ENCODE measurements at regions not wholly inside any gene's neighbourhood (a gene's known extent, or its start where the extent isn't known, plus 50 kb on each side); places are given as distances from the start of the nearest gene placed in this dataset.

DNA sequence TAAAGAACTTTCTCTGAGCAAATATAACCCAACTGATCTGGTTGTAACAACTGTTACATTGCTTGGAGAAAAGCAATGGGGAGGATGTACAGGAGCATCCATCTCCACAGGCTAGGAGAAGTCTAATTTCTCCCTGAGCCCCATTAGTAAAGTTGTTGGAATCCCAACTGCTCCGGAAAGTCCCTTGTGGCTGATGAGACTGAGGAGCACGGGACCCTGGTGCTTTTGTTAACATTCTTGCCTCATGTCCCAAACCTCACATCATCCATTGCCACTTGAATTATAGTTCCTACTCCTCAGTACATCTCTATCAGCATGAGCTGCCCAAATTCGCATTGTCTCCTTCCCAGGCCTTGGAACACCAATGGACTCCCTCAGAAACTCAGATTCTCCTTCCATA lies 260.6 kb upstream of the BMP2 start:
- H3K4me3 ChIP-seq (ENCODE audit: low read depth, low read length), result no peak overlapping the region
- CTCF ChIA-PET, result no interaction called here
- POLR2A ChIA-PET, result no interaction called here
- TF ChIP-seq, protein P1, sequence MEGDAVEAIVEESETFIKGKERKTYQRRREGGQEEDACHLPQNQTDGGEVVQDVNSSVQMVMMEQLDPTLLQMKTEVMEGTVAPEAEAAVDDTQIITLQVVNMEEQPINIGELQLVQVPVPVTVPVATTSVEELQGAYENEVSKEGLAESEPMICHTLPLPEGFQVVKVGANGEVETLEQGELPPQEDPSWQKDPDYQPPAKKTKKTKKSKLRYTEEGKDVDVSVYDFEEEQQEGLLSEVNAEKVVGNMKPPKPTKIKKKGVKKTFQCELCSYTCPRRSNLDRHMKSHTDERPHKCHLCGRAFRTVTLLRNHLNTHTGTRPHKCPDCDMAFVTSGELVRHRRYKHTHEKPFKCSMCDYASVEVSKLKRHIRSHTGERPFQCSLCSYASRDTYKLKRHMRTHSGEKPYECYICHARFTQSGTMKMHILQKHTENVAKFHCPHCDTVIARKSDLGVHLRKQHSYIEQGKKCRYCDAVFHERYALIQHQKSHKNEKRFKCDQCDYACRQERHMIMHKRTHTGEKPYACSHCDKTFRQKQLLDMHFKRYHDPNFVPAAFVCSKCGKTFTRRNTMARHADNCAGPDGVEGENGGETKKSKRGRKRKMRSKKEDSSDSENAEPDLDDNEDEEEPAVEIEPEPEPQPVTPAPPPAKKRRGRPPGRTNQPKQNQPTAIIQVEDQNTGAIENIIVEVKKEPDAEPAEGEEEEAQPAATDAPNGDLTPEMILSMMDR (IDR thresholded peaks at IDR 0.05; ENCODE audit: insufficient read depth, low read length, missing control alignments), result no peak
- no peak for DNase-seq (ENCODE audit: low read depth, low spot score)

DNA sequence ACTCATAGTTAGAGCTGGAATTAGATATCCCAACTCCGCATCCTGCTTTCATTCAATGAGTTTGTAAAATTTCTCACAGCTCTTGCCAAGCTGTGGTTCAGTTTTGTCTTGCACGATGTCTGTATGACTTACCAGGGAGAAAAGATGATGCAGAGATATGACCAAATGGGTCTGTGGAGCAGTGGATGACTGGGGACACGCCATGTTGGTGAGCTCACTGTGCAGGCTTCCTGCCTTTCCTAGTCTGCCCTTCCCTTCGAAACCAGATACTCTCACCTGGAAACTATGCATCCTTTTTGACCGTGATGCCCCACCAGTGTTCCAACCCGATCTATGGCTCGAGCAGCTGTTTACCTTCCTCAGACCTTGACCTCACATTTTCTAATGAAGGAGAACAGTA lies 262.7 kb upstream of the BMP2 start:
- ChIA-PET POLR2A (no interaction called here), CTCF (no interaction called here)
- no peak overlapping the region for H3K4me3 ChIP-seq (ENCODE audit: low read depth, low read length)
- TF ChIP-seq, protein P1 (IDR thresholded peaks at IDR 0.05; ENCODE audit: insufficient read depth, low read length, missing control alignments), result no peak
- no peak for DNase-seq (ENCODE audit: low read depth, low spot score)

DNA sequence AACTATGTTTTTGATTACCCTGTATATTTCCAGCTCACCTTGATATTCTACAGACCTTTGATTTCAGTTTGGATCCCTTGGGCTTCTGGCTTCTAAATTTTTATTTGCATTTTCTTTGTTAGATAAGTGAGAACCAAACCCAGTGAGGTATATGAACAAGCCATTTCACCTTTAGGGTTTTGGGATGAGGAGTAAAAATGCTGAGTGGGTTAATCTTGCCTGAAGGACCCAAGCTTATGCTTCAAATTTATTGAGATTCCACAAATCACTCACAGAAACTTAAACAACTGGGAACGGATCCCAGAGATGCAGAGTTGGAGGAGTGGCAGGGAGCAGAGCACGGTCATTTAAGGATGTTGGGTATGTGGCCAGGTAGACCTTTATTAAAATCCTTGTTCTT lies 263.3 kb upstream of the BMP2 start:
- no peak for DNase-seq (ENCODE audit: low read depth, low spot score)
- TF ChIP-seq, protein P1 (IDR thresholded peaks at IDR 0.05; ENCODE audit: insufficient read depth, low read length, missing control alignments), result no peak
- POLR2A ChIA-PET, result no interaction called here
- CTCF ChIA-PET, result no interaction called here
- no peak overlapping the region for H3K4me3 ChIP-seq (ENCODE audit: low read depth, low read length)

DNA sequence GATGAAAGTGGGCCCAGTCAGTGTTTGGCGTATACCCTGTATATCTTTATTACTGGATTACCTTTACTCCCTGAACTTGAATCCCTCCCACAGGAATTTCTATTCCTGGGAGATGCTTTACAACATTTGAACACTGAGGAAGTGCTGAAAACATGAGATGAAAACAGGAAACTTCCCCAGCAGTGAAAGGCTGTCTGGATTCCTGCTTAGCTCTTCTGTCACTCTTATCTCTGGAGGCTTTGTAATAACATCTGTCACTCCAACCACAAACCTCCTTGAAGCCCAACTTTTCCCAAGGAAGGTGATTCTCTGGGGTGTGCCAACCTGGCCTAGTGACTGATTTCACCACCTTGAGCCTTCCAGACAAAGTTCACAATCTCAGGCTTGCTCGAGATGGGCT lies 264.5 kb upstream of the BMP2 start:
- CTCF ChIA-PET, result no interaction called here
- TF ChIP-seq, protein P1 (IDR thresholded peaks at IDR 0.05; ENCODE audit: insufficient read depth, low read length, missing control alignments), result no peak
- no peak for DNase-seq (ENCODE audit: low read depth, low spot score)
- POLR2A ChIA-PET, result no interaction called here
- H3K4me3 ChIP-seq (ENCODE audit: low read depth, low read length), result no peak overlapping the region

DNA sequence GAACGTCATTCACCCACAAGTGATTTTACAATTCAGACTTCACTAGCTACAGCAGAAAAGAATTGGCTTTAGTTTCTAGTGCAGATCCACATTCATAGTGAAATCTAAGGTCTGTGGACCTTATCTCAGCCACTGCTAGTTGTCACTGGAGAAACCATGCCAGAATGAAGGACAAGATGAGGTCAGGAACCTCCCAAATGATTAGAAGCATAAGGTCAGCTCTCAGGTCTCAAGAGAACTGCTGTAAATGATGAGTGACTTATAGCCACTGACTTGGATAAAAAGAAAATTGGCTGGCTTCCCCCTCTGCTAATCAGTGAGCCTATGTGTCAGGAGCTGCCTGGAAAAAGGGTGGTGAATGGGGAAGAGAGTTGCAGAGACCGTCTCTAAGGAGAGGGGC lies 265.3 kb upstream of the BMP2 start:
- H3K4me3 ChIP-seq (ENCODE audit: low read depth, low read length), result no peak overlapping the region
- TF ChIP-seq, protein P1 (IDR thresholded peaks at IDR 0.05; ENCODE audit: insufficient read depth, low read length, missing control alignments), result no peak
- ChIA-PET CTCF (no interaction called here), POLR2A (no interaction called here)
- no peak for DNase-seq (ENCODE audit: low read depth, low spot score)

DNA sequence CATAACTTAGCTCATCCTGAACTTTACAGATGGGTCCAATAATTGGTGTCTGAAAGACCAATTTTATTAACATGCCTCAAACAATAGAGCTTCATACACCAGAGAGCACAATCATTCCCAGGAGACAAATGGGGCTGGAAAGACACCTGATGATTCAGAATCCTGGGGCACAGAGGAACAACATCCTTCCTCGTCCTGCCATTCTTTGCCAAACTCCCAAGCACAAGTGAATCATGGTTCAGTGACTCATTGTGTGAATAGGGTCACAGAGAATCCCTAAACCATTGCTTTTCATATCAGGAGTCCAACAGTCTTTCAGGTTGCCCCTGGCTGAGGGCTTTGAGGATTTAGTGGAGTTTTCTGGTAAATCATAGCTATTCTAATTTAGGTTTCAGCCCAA lies 266.4 kb upstream of the BMP2 start:
- CTCF ChIA-PET, result no interaction called here

More for the DNA sequence above, 266.4 kb upstream of the BMP2 start:
- TF ChIP-seq, protein P1 (IDR thresholded peaks at IDR 0.05; ENCODE audit: insufficient read depth, low read length, missing control alignments), result no peak
- POLR2A ChIA-PET, result no interaction called here
- no peak for DNase-seq (ENCODE audit: low read depth, low spot score)
- no peak overlapping the region for H3K4me3 ChIP-seq (ENCODE audit: low read depth, low read length)

Data from AG04449 (cell line).